Esophagus muscularis mucosa (tissue), 4 donors: ENCODE measurements at regions not wholly inside any gene's neighbourhood (a gene's known extent, or its start where the extent isn't known, plus 50 kb on each side); places are given as distances from the start of the nearest gene placed in this dataset.

ENCODE experiments used
- CTCF ChIP-seq, 3 experiments: fragments of 200-600 bp in 2 of 3; fragments of 450-650 bp in 1 of 3; sonication (generic) in 2 of 3; IDR thresholded peaks; one replicate each; pipeline ENCODE4 v1.5.1; 2017 to 2019; ENCODE audit warnings: antibody characterized with exemption in 3 of 3, mild to moderate bottlenecking in 2 of 3, moderate library complexity in 1 of 3
- EP300 ChIP-seq: sonication (generic); formaldehyde crosslinking; IDR thresholded peaks from one replicate; pipeline ENCODE4 v1.6.1; 2017; ENCODE audit warnings: antibody characterized with exemption
- POLR2A ChIP-seq: fragments of 450-650 bp; IDR thresholded peaks from one replicate; pipeline ENCODE4 v1.6.1; 2017; ENCODE audit warnings: antibody characterized with exemption, moderate library complexity, mild to moderate bottlenecking, low read depth

GRCh38 chr19:28213470-28214082, 999.4 kb downstream of the UQCRFS1 start:
- TF ChIP-seq CTCF (IDR thresholded peaks at IDR 0.05) (no peak), EP300 (no peak), POLR2A (no peak)
